ENCODE measurements at regions not wholly inside any gene's neighbourhood (a gene's known extent, or its start where the extent isn't known, plus 50 kb on each side); places are given as distances from the start of the nearest gene placed in this dataset.

GRCh38 chr17:53148058-53148457 lies 674.7 kb upstream of the KIF2B start:
- TF ChIP-seq CTCF (IDR thresholded peaks at IDR 0.05), result no peak
- no peak for TF ChIP-seq POLR2A (IDR thresholded peaks at IDR 0.05)

All from esophagus squamous epithelium (tissue), 4 donors.